Adrenal gland (tissue), 5 donors: ENCODE measurements at regions not wholly inside any gene's neighbourhood (a gene's known extent, or its start where the extent isn't known, plus 50 kb on each side); places are given as distances from the start of the nearest gene placed in this dataset.

ENCODE experiments used
- CTCF ChIP-seq, 6 experiments: fragments of 450-650 bp in 4 of 6; fragments of 200-600 bp in 2 of 6; sonication (generic) in 1 of 6; IDR thresholded peaks; 1 replicate in 5 of 6; 2 replicates in 1 of 6; pipeline versions ENCODE4 v1.5.1 to v1.8.0; 2016 to 2021; ENCODE audit warnings: antibody characterized with exemption in 6 of 6, mild to moderate bottlenecking in 2 of 6, moderate library complexity in 1 of 6
- POLR2A ChIP-seq, 2 donors: fragments of 450-650 bp; IDR thresholded peaks; one replicate each; pipeline ENCODE4 v1.6.1; 2017; ENCODE audit warnings: antibody characterized with exemption in 2 of 2, mild to moderate bottlenecking in 2 of 2, moderate library complexity in 1 of 2
- donor health status: DM: no; HTN: no; CAD: no.

- no peak for TF ChIP-seq CTCF (IDR thresholded peaks at IDR 0.05)
- no peak for TF ChIP-seq POLR2A (IDR thresholded peaks at IDR 0.05)
Observed at GRCh38 chr4:180106122-180106521, 2137.1 kb upstream of the TENM3 start.
